ENCODE measurements at regions not wholly inside any gene's neighbourhood (a gene's known extent, or its start where the extent isn't known, plus 50 kb on each side); places are given as distances from the start of the nearest gene placed in this dataset.
A peak's percentile ranks its signal among the peaks of the same experiment; 100 is the strongest.

GRCh38 chr11:70930215-70930614, 322.2 kb downstream of the SHANK2 start:
- DNase-seq (ENCODE audit: low spot score), result no peak

- no peak for DNase-seq (ENCODE audit: low spot score)
Observed at GRCh38 chr11:70931430-70931829, 320.9 kb downstream of the SHANK2 start.

- no peak for DNase-seq (ENCODE audit: low spot score)
Observed at GRCh38 chr11:70933981-70934583, 318.3 kb downstream of the SHANK2 start.

- DNase-seq (ENCODE audit: low spot score), result no peak
Observed at GRCh38 chr11:70935006-70935768, 317.2 kb downstream of the SHANK2 start.

GRCh38 chr11:70942593-70942992, 309.8 kb downstream of the SHANK2 start:
- peak; percentile 53 for DNase-seq (ENCODE audit: low spot score)

GRCh38 chr11:70944141-70944540, 308.2 kb downstream of the SHANK2 start:
- no peak for DNase-seq (ENCODE audit: low spot score)

- DNase-seq (ENCODE audit: low spot score), result no peak
Observed at GRCh38 chr11:70944636-70945035, 307.7 kb downstream of the SHANK2 start.

GRCh38 chr11:70948398-70948797, 304.0 kb downstream of the SHANK2 start:
- DNase-seq (ENCODE audit: low spot score), result no peak

GRCh38 chr11:70948855-70949531, 303.4 kb downstream of the SHANK2 start:
- no peak for DNase-seq (ENCODE audit: low spot score)

GRCh38 chr11:70951139-70951804, 301.1 kb downstream of the SHANK2 start:
- DNase-seq (ENCODE audit: low spot score), result no peak

- DNase-seq (ENCODE audit: low spot score), result no peak
Observed at GRCh38 chr11:70952191-70952590, 300.2 kb downstream of the SHANK2 start.

GRCh38 chr11:70953720-70954119, 298.7 kb downstream of the SHANK2 start:
- DNase-seq (ENCODE audit: low spot score), result no peak

GRCh38 chr11:70954471-70954870, 297.9 kb downstream of the SHANK2 start:
- no peak for DNase-seq (ENCODE audit: low spot score)

Data from NAMALWA (cell line).